ENCODE measurements at regions not wholly inside any gene's neighbourhood (a gene's known extent, or its start where the extent isn't known, plus 50 kb on each side); places are given as distances from the start of the nearest gene placed in this dataset.

DNA sequence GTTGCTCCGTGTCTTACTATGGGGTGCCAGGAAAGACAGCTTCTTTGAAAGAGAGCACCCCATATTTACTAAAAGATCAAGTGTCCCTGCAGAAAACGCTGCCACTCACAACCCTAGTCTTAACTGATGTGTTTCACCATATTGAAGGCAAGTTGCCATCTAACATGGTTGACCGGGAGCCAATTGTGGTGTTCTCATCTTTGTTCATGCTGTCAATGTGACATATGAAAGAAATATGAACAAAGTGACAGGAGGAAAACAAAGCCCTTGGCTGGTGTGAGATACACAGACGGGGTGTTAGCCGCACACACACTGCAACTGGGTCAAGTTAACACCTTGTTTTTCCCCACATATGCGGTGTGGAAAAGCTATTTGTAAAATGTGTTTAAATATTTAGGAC is 122.3 kb upstream of the NEBL start:
- no peak for TF ChIP-seq CHD1 (IDR thresholded peaks at IDR 0.05; ENCODE audit: low read depth, low read length)
- TF ChIP-seq, protein P1, sequence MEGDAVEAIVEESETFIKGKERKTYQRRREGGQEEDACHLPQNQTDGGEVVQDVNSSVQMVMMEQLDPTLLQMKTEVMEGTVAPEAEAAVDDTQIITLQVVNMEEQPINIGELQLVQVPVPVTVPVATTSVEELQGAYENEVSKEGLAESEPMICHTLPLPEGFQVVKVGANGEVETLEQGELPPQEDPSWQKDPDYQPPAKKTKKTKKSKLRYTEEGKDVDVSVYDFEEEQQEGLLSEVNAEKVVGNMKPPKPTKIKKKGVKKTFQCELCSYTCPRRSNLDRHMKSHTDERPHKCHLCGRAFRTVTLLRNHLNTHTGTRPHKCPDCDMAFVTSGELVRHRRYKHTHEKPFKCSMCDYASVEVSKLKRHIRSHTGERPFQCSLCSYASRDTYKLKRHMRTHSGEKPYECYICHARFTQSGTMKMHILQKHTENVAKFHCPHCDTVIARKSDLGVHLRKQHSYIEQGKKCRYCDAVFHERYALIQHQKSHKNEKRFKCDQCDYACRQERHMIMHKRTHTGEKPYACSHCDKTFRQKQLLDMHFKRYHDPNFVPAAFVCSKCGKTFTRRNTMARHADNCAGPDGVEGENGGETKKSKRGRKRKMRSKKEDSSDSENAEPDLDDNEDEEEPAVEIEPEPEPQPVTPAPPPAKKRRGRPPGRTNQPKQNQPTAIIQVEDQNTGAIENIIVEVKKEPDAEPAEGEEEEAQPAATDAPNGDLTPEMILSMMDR (IDR thresholded peaks at IDR 0.05; ENCODE audit: control extremely low read depth in 1 of 3, insufficient read depth in 1 of 3, low read depth in 1 of 3, low read length in 3 of 3), result no peak
- TF ChIP-seq CREB1 (IDR thresholded peaks at IDR 0.05), result no peak
- no peak for TF ChIP-seq SP1 (IDR thresholded peaks at IDR 0.05; ENCODE audit: low read depth, low read length)
